ENCODE measurements at regions not wholly inside any gene's neighbourhood (a gene's known extent, or its start where the extent isn't known, plus 50 kb on each side); places are given as distances from the start of the nearest gene placed in this dataset.

DNA sequence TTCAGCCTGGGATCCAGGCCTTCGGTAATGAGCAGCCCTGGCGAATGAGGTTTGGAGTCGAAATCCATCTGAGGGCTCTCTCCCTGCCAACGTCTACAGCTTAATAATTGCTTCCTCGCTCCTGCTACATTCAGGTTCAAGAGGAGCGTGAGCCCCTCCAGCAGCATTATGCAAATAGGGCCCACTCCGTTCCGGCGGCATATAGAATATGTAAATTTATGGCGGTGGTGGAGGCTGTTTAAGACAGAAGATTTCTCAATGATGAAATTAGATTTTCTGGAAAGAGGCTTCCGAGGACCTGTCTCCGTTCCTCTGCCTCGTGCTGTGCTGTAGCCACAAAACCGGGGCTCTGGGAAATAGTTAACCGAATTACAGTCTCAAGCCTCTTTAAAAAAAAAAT lies 402.8 kb downstream of the MIAT start:
- TF ChIP-seq ZNF565 (CRISPR knock-in tag; conservative IDR thresholded peaks at IDR 0.05; ENCODE audit: low read depth): no peak
- no peak for TF ChIP-seq SNAI2 (CRISPR knock-in tag; IDR thresholded peaks at IDR 0.05)
- TF ChIP-seq, protein P1, sequence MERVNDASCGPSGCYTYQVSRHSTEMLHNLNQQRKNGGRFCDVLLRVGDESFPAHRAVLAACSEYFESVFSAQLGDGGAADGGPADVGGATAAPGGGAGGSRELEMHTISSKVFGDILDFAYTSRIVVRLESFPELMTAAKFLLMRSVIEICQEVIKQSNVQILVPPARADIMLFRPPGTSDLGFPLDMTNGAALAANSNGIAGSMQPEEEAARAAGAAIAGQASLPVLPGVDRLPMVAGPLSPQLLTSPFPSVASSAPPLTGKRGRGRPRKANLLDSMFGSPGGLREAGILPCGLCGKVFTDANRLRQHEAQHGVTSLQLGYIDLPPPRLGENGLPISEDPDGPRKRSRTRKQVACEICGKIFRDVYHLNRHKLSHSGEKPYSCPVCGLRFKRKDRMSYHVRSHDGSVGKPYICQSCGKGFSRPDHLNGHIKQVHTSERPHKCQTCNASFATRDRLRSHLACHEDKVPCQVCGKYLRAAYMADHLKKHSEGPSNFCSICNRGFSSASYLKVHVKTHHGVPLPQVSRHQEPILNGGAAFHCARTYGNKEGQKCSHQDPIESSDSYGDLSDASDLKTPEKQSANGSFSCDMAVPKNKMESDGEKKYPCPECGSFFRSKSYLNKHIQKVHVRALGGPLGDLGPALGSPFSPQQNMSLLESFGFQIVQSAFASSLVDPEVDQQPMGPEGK (CRISPR knock-in tag; IDR thresholded peaks at IDR 0.05; ENCODE audit: borderline replicate concordance): no peak
- no peak for TF ChIP-seq ZFP30 (CRISPR knock-in tag; IDR thresholded peaks at IDR 0.05)
- no peak for TF ChIP-seq ZFP3 (CRISPR knock-in tag; IDR thresholded peaks at IDR 0.05)
- no peak for TF ChIP-seq RARB (CRISPR knock-in tag; IDR thresholded peaks at IDR 0.05)
- TF ChIP-seq ESRRG (CRISPR knock-in tag; IDR thresholded peaks at IDR 0.05): no peak
- TF ChIP-seq GLIS3 (CRISPR knock-in tag; IDR thresholded peaks at IDR 0.05): no peak
- no peak for TF ChIP-seq TCF4 (CRISPR knock-in tag; IDR thresholded peaks at IDR 0.05; ENCODE audit: borderline replicate concordance)
- TF ChIP-seq, protein P2, sequence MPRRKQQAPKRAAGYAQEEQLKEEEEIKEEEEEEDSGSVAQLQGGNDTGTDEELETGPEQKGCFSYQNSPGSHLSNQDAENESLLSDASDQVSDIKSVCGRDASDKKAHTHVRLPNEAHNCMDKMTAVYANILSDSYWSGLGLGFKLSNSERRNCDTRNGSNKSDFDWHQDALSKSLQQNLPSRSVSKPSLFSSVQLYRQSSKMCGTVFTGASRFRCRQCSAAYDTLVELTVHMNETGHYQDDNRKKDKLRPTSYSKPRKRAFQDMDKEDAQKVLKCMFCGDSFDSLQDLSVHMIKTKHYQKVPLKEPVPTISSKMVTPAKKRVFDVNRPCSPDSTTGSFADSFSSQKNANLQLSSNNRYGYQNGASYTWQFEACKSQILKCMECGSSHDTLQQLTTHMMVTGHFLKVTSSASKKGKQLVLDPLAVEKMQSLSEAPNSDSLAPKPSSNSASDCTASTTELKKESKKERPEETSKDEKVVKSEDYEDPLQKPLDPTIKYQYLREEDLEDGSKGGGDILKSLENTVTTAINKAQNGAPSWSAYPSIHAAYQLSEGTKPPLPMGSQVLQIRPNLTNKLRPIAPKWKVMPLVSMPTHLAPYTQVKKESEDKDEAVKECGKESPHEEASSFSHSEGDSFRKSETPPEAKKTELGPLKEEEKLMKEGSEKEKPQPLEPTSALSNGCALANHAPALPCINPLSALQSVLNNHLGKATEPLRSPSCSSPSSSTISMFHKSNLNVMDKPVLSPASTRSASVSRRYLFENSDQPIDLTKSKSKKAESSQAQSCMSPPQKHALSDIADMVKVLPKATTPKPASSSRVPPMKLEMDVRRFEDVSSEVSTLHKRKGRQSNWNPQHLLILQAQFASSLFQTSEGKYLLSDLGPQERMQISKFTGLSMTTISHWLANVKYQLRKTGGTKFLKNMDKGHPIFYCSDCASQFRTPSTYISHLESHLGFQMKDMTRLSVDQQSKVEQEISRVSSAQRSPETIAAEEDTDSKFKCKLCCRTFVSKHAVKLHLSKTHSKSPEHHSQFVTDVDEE (CRISPR knock-in tag; IDR thresholded peaks at IDR 0.05): no peak
- TF ChIP-seq ZNF70 (CRISPR knock-in tag; IDR thresholded peaks at IDR 0.05): no peak
- no peak for TF ChIP-seq ARNTL (CRISPR knock-in tag; IDR thresholded peaks at IDR 0.05; ENCODE audit: borderline replicate concordance, low read depth)
- no peak for TF ChIP-seq CSDC2 (CRISPR knock-in tag; IDR thresholded peaks at IDR 0.05)
